HL-60 (cell line): ENCODE measurements at regions not wholly inside any gene's neighbourhood (a gene's known extent, or its start where the extent isn't known, plus 50 kb on each side); places are given as distances from the start of the nearest gene placed in this dataset.

Experiments used
- GABPA ChIP-seq: IDR thresholded peaks from 2 replicates; pipeline ENCODE4 v1.6.1; 2012; ENCODE audit warnings: low read depth
- POLR2AphosphoS5 ChIP-seq: IDR thresholded peaks from 2 replicates; pipeline ENCODE4 v1.6.1; 2012; ENCODE audit warnings: low read depth
- SPI1 ChIP-seq: IDR thresholded peaks from 2 replicates; pipeline ENCODE4 v1.6.1; 2012; ENCODE audit warnings: low read depth, mild to moderate bottlenecking, borderline replicate concordance
- TF ChIP-seq, protein P1 (sequence below): IDR thresholded peaks from one replicate; pipeline ENCODE4 v1.5.1; 2011; ENCODE audit warnings: low read length, control low read depth, inconsistent platforms; ENCODE audit not compliant: insufficient read depth
- TF ChIP-seq, protein P2 (sequence below): IDR thresholded peaks from 2 replicates; pipeline ENCODE4 v1.6.1; 2012; ENCODE audit warnings: low read depth; ENCODE audit not compliant: insufficient replicate concordance

DNA sequence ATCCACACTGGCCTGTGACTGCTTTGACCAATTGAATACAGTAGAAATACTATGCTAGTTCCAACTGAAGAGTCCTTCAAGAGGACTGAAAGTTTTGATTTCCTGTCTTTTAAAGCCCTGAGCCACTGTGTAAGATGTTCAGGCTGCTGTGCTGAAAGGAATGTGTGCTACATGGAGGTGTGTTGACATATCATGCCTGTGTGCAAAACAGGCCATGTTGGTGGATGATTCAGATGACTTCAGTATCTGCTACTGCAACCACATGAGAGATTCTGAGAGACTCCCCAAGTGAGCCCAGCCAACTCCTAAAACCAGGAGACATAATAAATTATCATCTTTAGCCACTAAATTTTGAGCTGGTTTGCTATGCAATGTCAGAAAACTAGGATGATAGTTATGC lies 662.9 kb downstream of the ZEB2 start:
- TF ChIP-seq POLR2AphosphoS5 (no peak), GABPA (no peak), SPI1 (no peak)
- TF ChIP-seq, protein P1, sequence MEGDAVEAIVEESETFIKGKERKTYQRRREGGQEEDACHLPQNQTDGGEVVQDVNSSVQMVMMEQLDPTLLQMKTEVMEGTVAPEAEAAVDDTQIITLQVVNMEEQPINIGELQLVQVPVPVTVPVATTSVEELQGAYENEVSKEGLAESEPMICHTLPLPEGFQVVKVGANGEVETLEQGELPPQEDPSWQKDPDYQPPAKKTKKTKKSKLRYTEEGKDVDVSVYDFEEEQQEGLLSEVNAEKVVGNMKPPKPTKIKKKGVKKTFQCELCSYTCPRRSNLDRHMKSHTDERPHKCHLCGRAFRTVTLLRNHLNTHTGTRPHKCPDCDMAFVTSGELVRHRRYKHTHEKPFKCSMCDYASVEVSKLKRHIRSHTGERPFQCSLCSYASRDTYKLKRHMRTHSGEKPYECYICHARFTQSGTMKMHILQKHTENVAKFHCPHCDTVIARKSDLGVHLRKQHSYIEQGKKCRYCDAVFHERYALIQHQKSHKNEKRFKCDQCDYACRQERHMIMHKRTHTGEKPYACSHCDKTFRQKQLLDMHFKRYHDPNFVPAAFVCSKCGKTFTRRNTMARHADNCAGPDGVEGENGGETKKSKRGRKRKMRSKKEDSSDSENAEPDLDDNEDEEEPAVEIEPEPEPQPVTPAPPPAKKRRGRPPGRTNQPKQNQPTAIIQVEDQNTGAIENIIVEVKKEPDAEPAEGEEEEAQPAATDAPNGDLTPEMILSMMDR: no peak
- TF ChIP-seq, protein P2, sequence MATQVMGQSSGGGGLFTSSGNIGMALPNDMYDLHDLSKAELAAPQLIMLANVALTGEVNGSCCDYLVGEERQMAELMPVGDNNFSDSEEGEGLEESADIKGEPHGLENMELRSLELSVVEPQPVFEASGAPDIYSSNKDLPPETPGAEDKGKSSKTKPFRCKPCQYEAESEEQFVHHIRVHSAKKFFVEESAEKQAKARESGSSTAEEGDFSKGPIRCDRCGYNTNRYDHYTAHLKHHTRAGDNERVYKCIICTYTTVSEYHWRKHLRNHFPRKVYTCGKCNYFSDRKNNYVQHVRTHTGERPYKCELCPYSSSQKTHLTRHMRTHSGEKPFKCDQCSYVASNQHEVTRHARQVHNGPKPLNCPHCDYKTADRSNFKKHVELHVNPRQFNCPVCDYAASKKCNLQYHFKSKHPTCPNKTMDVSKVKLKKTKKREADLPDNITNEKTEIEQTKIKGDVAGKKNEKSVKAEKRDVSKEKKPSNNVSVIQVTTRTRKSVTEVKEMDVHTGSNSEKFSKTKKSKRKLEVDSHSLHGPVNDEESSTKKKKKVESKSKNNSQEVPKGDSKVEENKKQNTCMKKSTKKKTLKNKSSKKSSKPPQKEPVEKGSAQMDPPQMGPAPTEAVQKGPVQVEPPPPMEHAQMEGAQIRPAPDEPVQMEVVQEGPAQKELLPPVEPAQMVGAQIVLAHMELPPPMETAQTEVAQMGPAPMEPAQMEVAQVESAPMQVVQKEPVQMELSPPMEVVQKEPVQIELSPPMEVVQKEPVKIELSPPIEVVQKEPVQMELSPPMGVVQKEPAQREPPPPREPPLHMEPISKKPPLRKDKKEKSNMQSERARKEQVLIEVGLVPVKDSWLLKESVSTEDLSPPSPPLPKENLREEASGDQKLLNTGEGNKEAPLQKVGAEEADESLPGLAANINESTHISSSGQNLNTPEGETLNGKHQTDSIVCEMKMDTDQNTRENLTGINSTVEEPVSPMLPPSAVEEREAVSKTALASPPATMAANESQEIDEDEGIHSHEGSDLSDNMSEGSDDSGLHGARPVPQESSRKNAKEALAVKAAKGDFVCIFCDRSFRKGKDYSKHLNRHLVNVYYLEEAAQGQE: no peak
